HL-60 (cell line): ENCODE measurements at regions not wholly inside any gene's neighbourhood (a gene's known extent, or its start where the extent isn't known, plus 50 kb on each side); places are given as distances from the start of the nearest gene placed in this dataset.

Experiments used
- CTCF ChIP-seq: IDR thresholded peaks from one replicate; pipeline ENCODE4 v1.5.1; 2011; ENCODE audit warnings: low read length, control low read depth, inconsistent platforms; ENCODE audit not compliant: insufficient read depth
- GABPA ChIP-seq: IDR thresholded peaks from 2 replicates; pipeline ENCODE4 v1.6.1; 2012; ENCODE audit warnings: low read depth
- POLR2AphosphoS5 ChIP-seq: IDR thresholded peaks from 2 replicates; pipeline ENCODE4 v1.6.1; 2012; ENCODE audit warnings: low read depth
- REST ChIP-seq: IDR thresholded peaks from 2 replicates; pipeline ENCODE4 v1.6.1; 2012; ENCODE audit warnings: low read depth; ENCODE audit not compliant: insufficient replicate concordance

DNA sequence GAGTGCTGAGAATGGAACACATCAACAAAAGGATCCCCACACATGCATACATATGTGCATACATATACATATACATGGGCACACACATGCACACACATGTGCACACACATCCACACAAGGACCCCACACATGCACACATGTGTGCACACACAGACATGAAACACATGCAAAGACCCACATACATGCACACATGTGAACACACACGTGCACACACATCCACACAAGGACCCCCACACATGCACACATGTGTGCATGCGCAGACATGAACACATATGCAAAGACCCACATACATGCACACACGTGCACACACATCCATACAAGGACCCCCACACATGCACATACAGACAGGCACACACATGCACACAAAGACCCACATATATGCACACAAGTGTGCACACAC, 104.4 kb upstream of the ADARB2 start:
- TF ChIP-seq POLR2AphosphoS5: no peak
- TF ChIP-seq CTCF: no peak
- no peak for TF ChIP-seq REST
- no peak for TF ChIP-seq GABPA
